Activated CD4-positive, alpha-beta memory T cell treated with anti-CD3 and anti-CD28 coated beads for 36 hours (primary cell): ENCODE measurements at regions not wholly inside any gene's neighbourhood (a gene's known extent, or its start where the extent isn't known, plus 50 kb on each side); places are given as distances from the start of the nearest gene placed in this dataset.
"Not testable (repeated sequence)": the region's sequence is repeated elsewhere in the genome, so short reads cannot be mapped to it uniquely, and the experiment has no call there.

Experiments used
- CTCF ChIA-PET: fragments of 350-600 bp; sonication (Branson Sonifier 250); formaldehyde crosslinking; loops from one replicate; lab custom pipeline; 2021; ENCODE audit warnings: antibody characterized with exemption, inconsistent platforms; lab: Charles Lee
- POLR2A ChIA-PET: fragments of 350-600 bp; sonication (Branson Sonifier 250); formaldehyde crosslinking; loops from one replicate; lab custom pipeline; 2021; ENCODE audit warnings: antibody characterized with exemption; lab: Charles Lee
- DNase-seq: peaks from one replicate; pipeline ENCODE4 v3.0.0-alpha.2; 2020
- H3K27ac Mint-ChIP-seq: one replicate; pipeline ENCODE4 v1.8.0; 2021; ENCODE audit warnings: mixed read lengths
- H3K27me3 Mint-ChIP-seq: one replicate; pipeline ENCODE4 v1.8.0; 2021; ENCODE audit warnings: mixed read lengths
- H3K36me3 Mint-ChIP-seq: one replicate; pipeline ENCODE4 v1.8.0; 2021; ENCODE audit warnings: mixed read lengths
- H3K4me1 Mint-ChIP-seq: one replicate; pipeline ENCODE4 v1.8.0; 2021; ENCODE audit warnings: low read depth, mixed read lengths
- H3K4me3 Mint-ChIP-seq: one replicate; pipeline ENCODE4 v1.8.0; 2021; ENCODE audit warnings: mild to moderate bottlenecking, mixed read lengths
- H3K9me3 Mint-ChIP-seq: one replicate; pipeline ENCODE4 v1.8.0; 2021; ENCODE audit warnings: mixed read lengths
- intact Hi-C: fragments of 100-400 bp; cut with micrococcal nuclease; formaldehyde crosslinking; loops from one replicate; pipeline ENCODE4 v1.15.1; 2023

DNA sequence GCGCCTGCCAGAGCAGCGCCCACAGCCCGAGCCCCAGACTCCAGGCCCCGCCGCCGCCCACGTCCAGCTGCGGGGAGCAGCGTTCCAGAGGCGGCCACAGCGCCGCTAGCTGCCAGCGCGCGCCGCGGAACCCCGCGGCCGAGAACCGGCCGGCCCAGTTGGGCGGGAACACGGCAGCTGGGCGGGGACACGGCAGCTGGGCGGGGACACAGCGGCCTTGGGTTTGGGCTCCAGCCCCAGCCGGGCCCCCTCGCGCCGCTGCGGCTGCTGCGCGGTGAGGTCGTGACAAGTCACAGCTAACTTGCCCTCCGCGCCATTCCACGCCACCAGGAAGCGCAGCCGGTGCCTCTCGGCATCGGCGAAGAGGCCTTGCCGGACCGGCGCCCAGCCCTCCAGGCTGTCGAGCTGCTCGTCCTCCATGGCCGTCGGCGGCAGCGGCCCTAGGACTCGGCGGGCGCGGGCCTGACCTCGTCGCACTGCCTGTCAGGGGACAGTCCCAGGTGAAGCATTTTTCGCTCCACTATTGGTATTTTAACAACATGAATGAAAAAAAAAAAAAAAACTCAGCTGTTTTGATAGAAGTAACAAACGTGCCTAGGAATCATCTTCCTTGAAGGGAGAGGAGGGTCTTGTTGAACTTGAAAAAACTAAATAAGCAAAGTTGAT lies 56.6 kb upstream of the GOLGA8N start:
- H3K4me1 Mint-ChIP-seq, intact Hi-C loops, POLR2A ChIA-PET, H3K9me3 Mint-ChIP-seq, H3K36me3 Mint-ChIP-seq, H3K27ac Mint-ChIP-seq, H3K27me3 Mint-ChIP-seq, CTCF ChIA-PET: not testable (repeated sequence)
- peak overlapping the region; percentile 52 for H3K4me3 Mint-ChIP-seq
- peak; percentile 61 for DNase-seq

DNA sequence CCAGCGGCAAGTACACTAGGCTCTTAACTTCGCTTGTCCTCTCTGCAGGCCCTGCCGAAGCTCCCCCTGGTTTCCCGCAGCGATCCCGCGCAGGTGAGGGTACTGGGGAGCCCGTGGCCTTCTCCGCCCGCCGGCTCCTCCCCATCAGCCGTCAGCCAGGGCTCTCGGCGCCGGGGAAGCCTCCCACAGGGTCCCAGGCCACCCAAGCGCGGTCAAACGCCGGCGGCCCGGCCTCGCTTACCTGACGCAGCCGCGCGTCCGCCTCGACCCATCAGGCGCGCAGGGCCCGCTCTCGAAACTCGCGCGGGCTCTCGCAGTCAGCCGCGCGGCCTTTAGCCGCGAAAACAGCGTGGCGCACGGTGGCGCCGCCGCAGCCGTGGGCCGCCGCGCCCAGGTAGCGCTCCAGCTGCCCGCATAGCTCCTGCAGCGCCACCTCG lies 57.2 kb upstream of the GOLGA8N start:
- H3K4me1 Mint-ChIP-seq, H3K4me3 Mint-ChIP-seq, H3K27ac Mint-ChIP-seq, H3K36me3 Mint-ChIP-seq, intact Hi-C loops, POLR2A ChIA-PET, H3K9me3 Mint-ChIP-seq, CTCF ChIA-PET, H3K27me3 Mint-ChIP-seq, DNase-seq: not testable (repeated sequence)

DNA sequence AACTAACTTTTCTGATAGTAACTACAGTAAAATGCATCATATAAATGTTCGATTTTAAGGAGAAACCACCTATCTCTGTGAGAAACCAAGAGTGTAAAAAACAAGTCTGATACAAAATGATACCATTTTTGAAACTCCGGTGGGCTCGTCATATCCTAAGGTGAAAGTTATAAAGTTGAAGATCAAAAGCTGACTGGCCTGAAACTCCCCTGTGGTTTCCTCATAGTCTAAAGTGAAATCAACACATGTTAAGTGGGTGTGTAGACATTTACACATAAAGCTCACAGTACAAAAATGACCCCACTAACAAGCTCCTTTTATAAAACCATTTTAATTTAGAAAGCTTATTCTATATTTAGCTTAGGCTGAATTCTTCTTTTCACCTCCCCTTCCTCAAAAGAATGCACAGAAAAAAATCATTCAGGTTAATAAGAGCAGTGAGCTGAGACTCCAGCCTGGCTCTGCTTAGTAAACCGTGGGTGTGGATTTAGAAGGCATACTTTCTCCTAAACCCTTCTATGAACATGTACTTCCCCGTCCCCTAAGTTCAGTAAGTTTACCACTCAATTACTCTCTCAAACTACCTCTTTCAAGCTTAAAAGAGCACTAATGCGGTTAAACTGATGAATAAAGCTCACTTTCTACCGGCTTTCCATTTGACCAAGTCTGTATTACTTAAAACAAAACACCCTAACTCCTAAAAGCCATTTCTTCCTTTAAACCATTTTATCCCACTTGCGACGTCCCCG lies 57.9 kb upstream of the GOLGA8N start:
- POLR2A ChIA-PET = not testable (repeated sequence)

DNA sequence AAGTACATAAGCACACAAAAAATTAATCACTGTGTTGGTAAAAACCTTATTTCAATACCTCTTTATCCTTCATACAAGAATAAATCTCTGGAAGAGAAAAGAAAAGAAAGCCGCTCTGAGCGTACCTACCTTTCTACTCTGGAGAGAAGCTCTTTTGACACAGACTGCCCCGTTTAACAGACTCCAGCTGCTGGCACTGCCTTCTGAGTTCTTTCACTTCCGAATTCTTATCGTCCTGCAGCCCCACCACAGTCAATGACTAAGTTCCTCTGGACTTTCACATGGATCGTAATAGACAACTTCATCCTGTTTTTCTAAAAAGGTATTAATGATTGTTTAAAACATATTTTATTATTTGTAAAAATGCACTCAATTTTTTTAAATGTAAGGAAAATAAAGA lies 67.5 kb upstream of the GOLGA8O start:
- H3K4me3 Mint-ChIP-seq, H3K9me3 Mint-ChIP-seq, H3K4me1 Mint-ChIP-seq, POLR2A ChIA-PET, H3K36me3 Mint-ChIP-seq, DNase-seq, H3K27ac Mint-ChIP-seq, H3K27me3 Mint-ChIP-seq, intact Hi-C loops, CTCF ChIA-PET: not testable (repeated sequence)

More for the DNA sequence above, 57.9 kb upstream of the GOLGA8N start:
- H3K27ac Mint-ChIP-seq, H3K4me1 Mint-ChIP-seq, DNase-seq, H3K4me3 Mint-ChIP-seq, H3K27me3 Mint-ChIP-seq, CTCF ChIA-PET, H3K36me3 Mint-ChIP-seq, H3K9me3 Mint-ChIP-seq, intact Hi-C loops: not testable (repeated sequence)

DNA sequence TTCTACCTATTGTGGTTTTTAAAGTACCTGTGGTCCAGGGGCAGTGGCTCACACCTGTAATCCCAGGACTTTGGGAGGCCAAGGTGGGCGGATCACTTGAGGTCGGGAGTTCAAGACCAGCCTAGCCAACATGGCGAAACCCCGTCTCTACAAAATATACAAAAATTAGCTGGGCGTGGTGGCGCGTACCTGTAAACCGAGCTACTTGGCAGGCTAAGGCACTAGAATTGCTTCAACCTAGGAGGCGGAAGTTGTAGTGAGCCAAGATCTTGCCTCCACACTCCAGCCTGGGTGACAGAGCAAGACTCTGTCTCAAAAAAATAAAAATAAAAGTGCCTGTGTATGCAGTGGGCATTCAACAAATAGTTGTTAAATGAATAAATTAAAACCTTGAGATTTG lies 67.0 kb upstream of the GOLGA8O start:
- H3K27ac Mint-ChIP-seq, H3K4me1 Mint-ChIP-seq, H3K9me3 Mint-ChIP-seq, DNase-seq, H3K4me3 Mint-ChIP-seq, H3K27me3 Mint-ChIP-seq, POLR2A ChIA-PET, intact Hi-C loops, CTCF ChIA-PET, H3K36me3 Mint-ChIP-seq: not testable (repeated sequence)

DNA sequence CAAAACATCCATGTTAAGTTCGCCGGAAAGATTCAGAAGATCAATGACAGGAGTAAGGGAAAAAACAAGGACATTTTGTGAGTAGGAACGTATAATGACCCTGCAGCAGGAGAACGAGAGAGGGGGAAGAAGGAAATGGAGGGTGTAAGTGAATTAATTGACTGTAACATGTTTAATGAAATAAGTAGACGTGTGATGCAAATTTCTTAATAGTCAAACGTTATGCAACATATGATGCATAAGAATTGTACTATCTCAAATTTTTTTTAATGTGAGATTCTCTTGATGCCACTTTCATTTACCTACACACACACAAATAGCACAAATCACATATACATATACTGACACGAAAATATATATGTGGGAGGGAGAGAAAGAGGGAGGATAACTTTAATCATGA lies 63.5 kb upstream of the GOLGA8O start:
- H3K36me3 Mint-ChIP-seq, H3K27me3 Mint-ChIP-seq, intact Hi-C loops, CTCF ChIA-PET, H3K4me1 Mint-ChIP-seq, H3K27ac Mint-ChIP-seq, H3K9me3 Mint-ChIP-seq, POLR2A ChIA-PET, H3K4me3 Mint-ChIP-seq, DNase-seq: not testable (repeated sequence)

DNA sequence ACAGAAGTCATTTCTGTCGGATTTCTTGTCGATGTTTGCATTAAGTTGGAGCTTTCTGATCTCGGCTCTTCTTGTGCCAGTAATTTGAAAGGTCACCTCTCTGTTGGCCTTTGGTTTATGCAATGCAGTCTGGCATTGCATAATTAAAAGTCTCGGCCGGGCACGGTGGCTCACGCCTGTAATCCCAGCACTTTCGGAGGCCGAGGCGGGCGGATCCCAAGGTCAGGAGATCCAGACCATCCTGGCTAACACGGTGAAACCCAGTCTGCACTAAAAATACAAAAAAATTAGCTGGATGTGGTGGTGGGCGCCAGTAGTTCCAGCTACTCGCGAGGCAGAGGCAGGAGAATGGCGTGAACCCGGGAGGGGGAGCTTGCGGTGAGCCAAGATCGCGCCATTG lies 62.6 kb upstream of the GOLGA8O start:
- H3K9me3 Mint-ChIP-seq, DNase-seq: not testable (repeated sequence)

DNA sequence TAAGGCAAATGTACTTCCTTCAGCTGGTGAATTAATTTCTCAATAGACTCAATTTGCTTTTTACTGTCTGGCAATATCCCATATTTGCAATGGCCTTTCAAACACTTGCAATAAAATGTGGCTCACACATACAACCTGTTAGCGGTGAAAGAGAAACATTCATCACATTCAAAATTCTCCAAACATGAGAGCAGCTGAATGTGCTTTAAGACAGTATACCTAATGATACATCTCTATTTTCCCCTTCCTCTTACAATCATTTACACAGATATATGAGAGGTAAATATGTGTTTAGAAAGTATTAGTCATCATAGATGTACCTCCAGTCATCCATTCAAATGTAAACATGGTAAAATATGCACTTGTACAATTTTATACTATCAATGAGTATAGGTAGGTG lies 61.5 kb upstream of the GOLGA8O start:
- POLR2A ChIA-PET = not testable (repeated sequence)

More for the DNA sequence above, 62.6 kb upstream of the GOLGA8O start:
- H3K27me3 Mint-ChIP-seq, POLR2A ChIA-PET, intact Hi-C loops, H3K4me3 Mint-ChIP-seq, H3K36me3 Mint-ChIP-seq, H3K27ac Mint-ChIP-seq, CTCF ChIA-PET, H3K4me1 Mint-ChIP-seq: not testable (repeated sequence)

DNA sequence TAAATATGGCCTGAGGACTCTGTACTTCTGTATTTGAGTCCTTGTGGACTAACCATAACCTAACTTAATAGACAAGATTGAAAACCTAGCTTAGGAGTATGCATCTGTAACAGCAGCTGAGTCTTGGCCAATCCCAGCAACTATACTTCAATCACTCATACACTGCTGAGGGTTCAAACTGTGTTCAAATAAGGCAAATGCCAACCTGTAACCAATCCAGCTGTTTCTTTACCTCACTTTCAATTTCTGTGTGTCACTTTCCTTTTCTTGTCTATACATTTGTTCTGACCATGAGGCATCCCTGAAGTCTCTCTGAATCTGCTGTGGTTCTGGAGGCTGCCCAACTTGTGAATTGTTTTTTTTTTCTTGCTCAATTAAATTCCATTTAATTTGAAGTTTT lies 57.9 kb upstream of the GOLGA8O start:
- intact Hi-C loops, H3K27ac Mint-ChIP-seq, CTCF ChIA-PET, POLR2A ChIA-PET, H3K9me3 Mint-ChIP-seq, DNase-seq, H3K36me3 Mint-ChIP-seq, H3K27me3 Mint-ChIP-seq, H3K4me1 Mint-ChIP-seq, H3K4me3 Mint-ChIP-seq: not testable (repeated sequence)

More for the DNA sequence above, 61.5 kb upstream of the GOLGA8O start:
- H3K9me3 Mint-ChIP-seq, CTCF ChIA-PET, H3K36me3 Mint-ChIP-seq, intact Hi-C loops, H3K27ac Mint-ChIP-seq, DNase-seq, H3K4me3 Mint-ChIP-seq, H3K4me1 Mint-ChIP-seq, H3K27me3 Mint-ChIP-seq: not testable (repeated sequence)

DNA sequence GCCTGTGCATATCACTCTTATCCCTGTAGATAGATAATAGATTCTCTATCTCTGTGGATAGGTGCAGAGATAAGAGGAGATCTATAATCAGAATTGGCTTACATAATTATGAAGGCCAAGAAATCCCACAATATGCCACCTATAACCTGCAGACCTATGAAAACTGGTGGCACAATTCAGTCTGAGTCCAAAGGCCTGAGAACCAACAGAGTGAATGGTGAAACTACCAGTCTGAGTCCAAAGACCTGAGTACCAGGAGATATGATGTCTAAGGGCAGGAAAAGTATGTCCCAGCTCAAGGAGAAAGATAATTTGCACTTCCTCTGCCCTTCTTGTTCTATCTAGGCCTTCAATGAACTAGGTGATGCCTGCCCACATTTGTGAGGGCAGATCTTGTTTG lies 54.6 kb upstream of the GOLGA8O start:
- CTCF ChIA-PET, DNase-seq, H3K27ac Mint-ChIP-seq: not testable (repeated sequence)

DNA sequence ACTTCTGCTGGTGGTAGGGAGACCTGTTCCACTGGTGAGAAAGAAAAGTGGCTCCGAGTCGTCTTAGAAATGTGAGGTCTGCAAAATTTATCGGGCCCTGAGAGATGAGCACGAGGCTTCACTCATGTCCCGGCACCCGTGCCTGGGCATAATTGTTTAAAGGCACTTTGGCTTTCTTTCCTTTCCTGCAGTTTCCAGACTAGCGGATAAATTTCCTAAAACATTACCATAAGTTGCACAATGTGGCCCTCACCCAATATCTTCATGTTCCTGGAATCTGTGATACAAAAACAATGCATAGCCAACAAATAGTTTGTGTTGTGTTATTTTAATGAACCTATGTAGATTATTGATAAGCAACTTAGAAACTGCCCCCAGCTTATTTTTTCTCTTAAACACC lies 52.6 kb upstream of the GOLGA8O start:
- H3K4me1 Mint-ChIP-seq, H3K9me3 Mint-ChIP-seq, H3K36me3 Mint-ChIP-seq, H3K4me3 Mint-ChIP-seq, H3K27ac Mint-ChIP-seq, DNase-seq, POLR2A ChIA-PET, H3K27me3 Mint-ChIP-seq, CTCF ChIA-PET, intact Hi-C loops: not testable (repeated sequence)

More for the DNA sequence above, 54.6 kb upstream of the GOLGA8O start:
- POLR2A ChIA-PET, intact Hi-C loops, H3K9me3 Mint-ChIP-seq, H3K27me3 Mint-ChIP-seq, H3K4me1 Mint-ChIP-seq, H3K36me3 Mint-ChIP-seq, H3K4me3 Mint-ChIP-seq: not testable (repeated sequence)

DNA sequence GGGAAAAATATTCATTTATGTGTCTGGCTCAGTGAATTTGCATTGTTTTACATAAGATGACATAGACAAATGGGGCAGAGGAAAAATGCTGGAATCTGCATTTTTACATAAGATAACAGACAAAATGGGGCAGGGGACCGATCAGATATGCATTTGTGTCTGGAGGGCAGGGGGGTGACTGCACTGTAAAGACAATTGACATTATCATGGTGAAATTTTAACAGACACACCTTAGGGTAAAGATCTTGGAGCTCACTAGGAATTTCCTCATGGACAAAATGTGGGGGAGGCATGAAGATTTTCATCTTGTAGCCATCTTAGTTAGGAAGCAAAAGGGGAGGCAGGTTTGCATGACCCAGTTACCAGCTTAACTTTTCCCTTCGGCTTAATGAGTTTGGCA lies 51.4 kb upstream of the GOLGA8O start:
- intact Hi-C loops, H3K4me3 Mint-ChIP-seq, DNase-seq, H3K27me3 Mint-ChIP-seq, H3K4me1 Mint-ChIP-seq, CTCF ChIA-PET, POLR2A ChIA-PET, H3K9me3 Mint-ChIP-seq, H3K36me3 Mint-ChIP-seq, H3K27ac Mint-ChIP-seq: not testable (repeated sequence)

DNA sequence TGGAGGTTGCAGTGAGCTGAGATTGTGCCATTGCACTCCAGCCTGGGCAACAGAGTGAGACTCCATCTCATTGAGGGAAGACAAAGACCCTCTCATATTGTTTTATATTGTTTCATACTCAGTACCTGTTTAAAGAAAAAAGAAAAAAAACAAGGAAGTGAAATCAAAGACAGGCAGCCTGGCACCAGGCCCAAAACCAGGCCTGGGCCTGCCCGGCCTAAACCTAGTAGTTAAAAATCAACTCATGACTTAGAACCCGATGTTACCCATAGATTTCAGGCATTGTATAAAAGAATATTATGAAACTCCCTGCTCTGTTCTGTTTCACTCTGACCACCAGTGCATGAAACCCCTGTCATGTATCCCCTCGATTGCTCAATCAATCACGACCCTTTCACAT lies 50.2 kb upstream of the GOLGA8O start:
- H3K27me3 Mint-ChIP-seq, H3K9me3 Mint-ChIP-seq, DNase-seq, H3K4me1 Mint-ChIP-seq, H3K27ac Mint-ChIP-seq, POLR2A ChIA-PET, intact Hi-C loops, H3K4me3 Mint-ChIP-seq, CTCF ChIA-PET, H3K36me3 Mint-ChIP-seq: not testable (repeated sequence)
